ENCODE measurements at regions not wholly inside any gene's neighbourhood (a gene's known extent, or its start where the extent isn't known, plus 50 kb on each side); places are given as distances from the start of the nearest gene placed in this dataset.
"Not testable (repeated sequence)": the region's sequence is repeated elsewhere in the genome, so short reads cannot be mapped to it uniquely, and the experiment has no call there.

- H3K4me1 Mint-ChIP-seq; ATAC-seq; H3K27me3 Mint-ChIP-seq; H3K36me3 Mint-ChIP-seq (ENCODE audit: low read depth); POLR2A ChIA-PET; CTCF ChIA-PET; H3K4me3 Mint-ChIP-seq; H3K27ac Mint-ChIP-seq; DNase-seq: not testable (repeated sequence)
- intact Hi-C loops (cut with DNase I, micrococcal nuclease) = loop anchor here in 1 of 2 experiments (10.0 kb wide), 1 partner anchor 165 kb away; no protein-coding TSS in a partner anchor
- H3K9me3 Mint-ChIP-seq (ENCODE audit: low read depth) = peaks cover 10% of the 10 kb centered on the region
Measured at GRCh38 chr17:22099633-22100032, 407.3 kb downstream of the KCNJ18 start.

DNA sequence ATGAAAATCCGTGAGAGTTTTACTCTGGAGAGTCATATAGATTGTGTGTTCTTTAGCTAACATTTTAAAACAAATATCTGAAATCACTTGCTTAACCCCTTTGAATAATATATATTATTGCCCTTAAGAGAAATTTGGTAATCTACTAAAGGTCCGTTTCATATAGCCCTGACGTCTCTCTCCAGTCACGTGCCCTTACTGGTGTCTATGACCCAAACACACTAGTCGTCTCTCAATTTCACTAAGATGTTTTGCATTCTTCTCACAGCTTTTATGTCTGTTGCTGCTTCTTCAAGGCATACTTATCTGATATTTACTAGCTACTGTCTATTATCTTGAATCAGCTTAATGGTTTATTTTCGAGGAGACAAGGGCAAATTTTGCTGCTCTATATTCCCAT is 409.9 kb downstream of the KCNJ18 start:
- CTCF ChIA-PET = no interaction called here

DNA sequence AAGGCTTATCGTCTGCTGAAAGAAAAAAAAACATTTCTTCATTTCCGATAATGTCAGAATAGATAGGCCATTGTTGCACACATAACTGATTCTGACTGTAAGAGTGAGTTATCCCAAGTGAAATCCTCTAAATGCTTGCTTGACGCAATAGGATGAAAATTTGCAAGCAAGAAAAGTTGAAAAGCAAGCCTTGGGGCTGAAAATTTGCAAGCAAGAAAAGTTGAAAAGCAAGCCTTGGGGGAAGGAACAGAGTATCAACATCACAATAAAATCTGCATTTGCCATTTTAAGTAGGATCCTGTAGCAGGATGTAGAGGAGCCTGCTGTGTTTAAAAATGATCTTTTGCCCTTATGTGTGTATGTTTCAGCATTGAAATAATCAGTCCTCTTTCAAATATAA is 424.4 kb downstream of the KCNJ18 start:
- intact Hi-C loops (cut with DNase I, micrococcal nuclease); DNase-seq; CTCF ChIA-PET: not testable (repeated sequence)

More for the DNA sequence above, 409.9 kb downstream of the KCNJ18 start:
- Mint-ChIP-seq H3K9me3 (ENCODE audit: low read depth) (peaks cover 12% of the 10 kb centered on the region), H3K36me3 (ENCODE audit: low read depth) (peaks cover 1% of the 10 kb centered on the region), H3K4me1 (no peaks in the 10 kb centered on the region), H3K4me3 (no peak overlapping the region), H3K27me3 (no peaks in the 10 kb centered on the region), H3K27ac (no peak overlapping the region)
- no peak for ATAC-seq
- POLR2A ChIA-PET = no interaction called here
- no peak for DNase-seq
- intact Hi-C loops (cut with DNase I, micrococcal nuclease) = loop anchor here in 1 of 2 experiments (10.0 kb wide), 1 partner anchor 163 kb away; no protein-coding TSS in a partner anchor

DNA sequence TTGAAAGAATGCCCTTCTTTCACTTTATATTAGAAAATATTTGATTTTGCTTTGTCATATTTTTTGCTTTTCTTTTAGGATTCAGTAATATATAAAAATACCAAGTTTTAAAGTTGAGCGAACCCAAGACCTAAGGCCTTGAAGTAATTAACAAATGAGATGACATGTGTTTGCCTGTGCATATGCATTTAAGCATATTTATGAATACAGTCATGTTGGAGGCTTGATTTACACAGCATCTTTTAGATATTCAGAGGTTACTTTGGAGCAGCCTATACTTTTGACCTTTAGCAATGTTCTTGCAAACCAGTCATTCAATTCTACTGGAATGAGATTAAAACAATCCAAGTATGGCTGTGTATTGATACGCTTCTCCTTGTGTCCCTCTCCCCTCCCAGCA is 425.1 kb downstream of the KCNJ18 start:
- H3K9me3 Mint-ChIP-seq (ENCODE audit: low read depth); H3K27ac Mint-ChIP-seq; H3K27me3 Mint-ChIP-seq; H3K4me3 Mint-ChIP-seq; POLR2A ChIA-PET; DNase-seq; intact Hi-C loops (cut with DNase I, micrococcal nuclease); H3K4me1 Mint-ChIP-seq; ATAC-seq; CTCF ChIA-PET; H3K36me3 Mint-ChIP-seq (ENCODE audit: low read depth): not testable (repeated sequence)

More for the DNA sequence above, 424.4 kb downstream of the KCNJ18 start:
- H3K9me3 Mint-ChIP-seq (ENCODE audit: low read depth); ATAC-seq; POLR2A ChIA-PET; H3K4me3 Mint-ChIP-seq; H3K27me3 Mint-ChIP-seq; H3K4me1 Mint-ChIP-seq; H3K27ac Mint-ChIP-seq; H3K36me3 Mint-ChIP-seq (ENCODE audit: low read depth): not testable (repeated sequence)

- CTCF ChIA-PET, H3K27ac Mint-ChIP-seq: not testable (repeated sequence)
Measured at GRCh38 chr17:22119016-22119415, 426.7 kb downstream of the KCNJ18 start.

GRCh38 chr17:22119751-22120150 is 427.4 kb downstream of the KCNJ18 start:
- CTCF ChIA-PET; H3K9me3 Mint-ChIP-seq (ENCODE audit: low read depth): not testable (repeated sequence)

More at GRCh38 chr17:22119016-22119415, 426.7 kb downstream of the KCNJ18 start:
- DNase-seq; ATAC-seq; intact Hi-C loops (cut with DNase I, micrococcal nuclease); H3K4me1 Mint-ChIP-seq; H3K36me3 Mint-ChIP-seq (ENCODE audit: low read depth); H3K27me3 Mint-ChIP-seq; POLR2A ChIA-PET; H3K4me3 Mint-ChIP-seq; H3K9me3 Mint-ChIP-seq (ENCODE audit: low read depth): not testable (repeated sequence)

DNA sequence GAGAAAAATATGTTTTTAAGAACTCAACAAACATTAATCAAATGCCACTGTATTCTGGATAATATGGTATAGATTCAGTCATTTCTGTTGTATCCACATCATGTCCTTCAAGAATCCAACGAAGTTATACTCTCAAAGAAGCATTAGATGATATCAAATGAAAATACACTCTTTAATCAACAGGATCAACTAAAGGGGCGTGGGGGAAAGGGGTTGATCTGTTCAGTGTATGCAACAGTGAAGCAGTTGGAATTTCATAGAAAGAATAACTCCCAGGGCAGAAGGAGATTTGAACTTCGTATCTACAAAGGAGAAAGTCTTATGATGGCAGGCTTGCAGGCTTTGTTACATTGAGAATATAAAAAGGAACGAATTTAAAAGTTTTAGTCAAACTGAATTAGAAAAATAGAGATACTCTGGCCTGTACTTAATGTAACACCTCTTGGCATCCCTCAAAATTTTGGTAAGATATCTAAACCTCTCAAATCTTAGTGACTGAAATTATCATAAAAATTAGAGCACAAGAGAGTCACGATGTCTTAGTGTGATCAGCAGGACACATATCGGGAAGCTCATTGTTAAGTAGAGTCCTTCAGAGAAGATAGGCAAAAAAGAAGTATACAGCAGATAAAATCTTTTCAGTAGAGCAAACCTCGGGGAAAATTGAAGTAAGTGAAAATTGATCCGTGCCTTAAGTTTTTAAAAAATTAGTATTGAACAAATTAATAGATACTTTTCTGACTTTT is 431.4 kb downstream of the KCNJ18 start:
- intact Hi-C loops (cut with DNase I, micrococcal nuclease) = no loop called here
- Mint-ChIP-seq H3K36me3 (ENCODE audit: low read depth) (no peaks in the 10 kb centered on the region), H3K9me3 (ENCODE audit: low read depth) (peaks cover 5% of the 10 kb centered on the region), H3K4me3 (no peak overlapping the region), H3K4me1 (no peaks in the 10 kb centered on the region), H3K27me3 (no peaks in the 10 kb centered on the region), H3K27ac (no peak overlapping the region)
- no peak for ATAC-seq
- POLR2A ChIA-PET = no interaction called here
- no peak for DNase-seq
- CTCF ChIA-PET = no interaction called here

More at GRCh38 chr17:22119751-22120150, 427.4 kb downstream of the KCNJ18 start:
- H3K27ac Mint-ChIP-seq; ATAC-seq; H3K36me3 Mint-ChIP-seq (ENCODE audit: low read depth); POLR2A ChIA-PET; DNase-seq; H3K4me3 Mint-ChIP-seq; H3K27me3 Mint-ChIP-seq; intact Hi-C loops (cut with DNase I, micrococcal nuclease); H3K4me1 Mint-ChIP-seq: not testable (repeated sequence)

DNA sequence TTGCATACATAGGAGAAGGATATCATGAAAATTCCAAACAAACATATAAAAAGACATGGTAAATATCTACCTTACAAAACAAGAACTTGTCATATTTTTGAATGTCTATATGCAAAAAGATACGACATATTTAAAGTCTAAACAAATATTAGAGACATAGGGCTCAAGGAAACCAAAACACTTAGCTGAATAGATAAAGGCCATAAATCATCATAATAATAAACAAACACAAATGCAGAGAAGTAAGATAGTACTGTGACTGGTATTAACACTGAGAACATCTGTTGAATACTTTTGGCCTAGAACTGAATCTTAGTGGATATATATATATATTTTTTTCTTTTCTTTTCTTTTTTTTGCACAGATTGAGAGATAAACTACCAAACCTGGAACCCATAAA is 435.8 kb downstream of the KCNJ18 start:
- ATAC-seq = no peak
- POLR2A ChIA-PET = no interaction called here
- H3K9me3 Mint-ChIP-seq (ENCODE audit: low read depth) = peaks cover 13% of the 10 kb centered on the region

DNA sequence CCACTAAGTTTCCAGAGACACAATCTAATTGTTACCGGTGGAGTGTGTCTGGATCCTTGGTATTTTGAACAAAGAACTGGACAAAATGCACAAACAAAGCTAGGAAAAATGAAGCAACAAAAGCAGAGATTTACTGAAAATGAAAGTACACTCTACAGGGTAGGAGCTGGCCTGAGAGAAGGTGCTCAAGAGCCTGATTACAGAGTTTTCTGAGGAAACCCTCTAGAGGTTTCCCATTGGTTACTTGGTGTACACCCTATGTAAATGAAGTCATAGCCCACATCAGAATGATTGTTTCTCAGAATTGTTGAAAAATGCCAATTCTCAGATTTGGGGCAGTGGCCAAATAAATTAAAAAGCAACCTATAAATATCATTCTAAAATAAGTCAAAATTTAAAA is 436.4 kb downstream of the KCNJ18 start:
- H3K4me3 Mint-ChIP-seq = no peak overlapping the region
- H3K27me3 Mint-ChIP-seq = no peaks in the 10 kb centered on the region
- ATAC-seq = no peak
- ChIA-PET CTCF (no interaction called here), POLR2A (no interaction called here)
- H3K9me3 Mint-ChIP-seq (ENCODE audit: low read depth) = peaks cover 13% of the 10 kb centered on the region
- intact Hi-C loops (cut with DNase I, micrococcal nuclease) = no loop called here
- H3K27ac Mint-ChIP-seq = no peak overlapping the region
- DNase-seq = no peak
- H3K36me3 Mint-ChIP-seq (ENCODE audit: low read depth) = no peaks in the 10 kb centered on the region
- no peaks in the 10 kb centered on the region for H3K4me1 Mint-ChIP-seq

More for the DNA sequence above, 435.8 kb downstream of the KCNJ18 start:
- no peaks in the 10 kb centered on the region for H3K4me1 Mint-ChIP-seq
- CTCF ChIA-PET = no interaction called here
- H3K36me3 Mint-ChIP-seq (ENCODE audit: low read depth) = no peaks in the 10 kb centered on the region
- no peak overlapping the region for H3K27ac Mint-ChIP-seq
- H3K27me3 Mint-ChIP-seq = no peaks in the 10 kb centered on the region
- no peak for DNase-seq
- no peak overlapping the region for H3K4me3 Mint-ChIP-seq
- intact Hi-C loops (cut with DNase I, micrococcal nuclease) = no loop called here

- DNase-seq; H3K27ac Mint-ChIP-seq; ATAC-seq; POLR2A ChIA-PET; H3K36me3 Mint-ChIP-seq (ENCODE audit: low read depth); H3K4me3 Mint-ChIP-seq; CTCF ChIA-PET; H3K4me1 Mint-ChIP-seq; H3K27me3 Mint-ChIP-seq: not testable (repeated sequence)
- intact Hi-C loops (cut with DNase I, micrococcal nuclease) = loop anchor here in 1 of 2 experiments (10.0 kb wide), 1 partner anchor 835 kb away; no protein-coding TSS in a partner anchor
- peaks cover 13% of the 10 kb centered on the region for H3K9me3 Mint-ChIP-seq (ENCODE audit: low read depth)
Measured at GRCh38 chr17:22129920-22130319, 437.6 kb downstream of the KCNJ18 start.

GRCh38 chr17:22131740-22132139 is 439.4 kb downstream of the KCNJ18 start:
- no peak overlapping the region for H3K4me3 Mint-ChIP-seq
- no peak overlapping the region for H3K27ac Mint-ChIP-seq
- H3K36me3 Mint-ChIP-seq (ENCODE audit: low read depth) = no peaks in the 10 kb centered on the region
- DNase-seq = no peak
- CTCF ChIA-PET = no interaction called here
- no peaks in the 10 kb centered on the region for H3K27me3 Mint-ChIP-seq
- no peak for ATAC-seq
- POLR2A ChIA-PET = no interaction called here
- H3K9me3 Mint-ChIP-seq (ENCODE audit: low read depth) = peaks cover 22% of the 10 kb centered on the region
- no peaks in the 10 kb centered on the region for H3K4me1 Mint-ChIP-seq
- intact Hi-C loops (cut with DNase I, micrococcal nuclease) = loop anchor here in 1 of 2 experiments (10.0 kb wide), 1 partner anchor 837 kb away; no protein-coding TSS in a partner anchor

DNA sequence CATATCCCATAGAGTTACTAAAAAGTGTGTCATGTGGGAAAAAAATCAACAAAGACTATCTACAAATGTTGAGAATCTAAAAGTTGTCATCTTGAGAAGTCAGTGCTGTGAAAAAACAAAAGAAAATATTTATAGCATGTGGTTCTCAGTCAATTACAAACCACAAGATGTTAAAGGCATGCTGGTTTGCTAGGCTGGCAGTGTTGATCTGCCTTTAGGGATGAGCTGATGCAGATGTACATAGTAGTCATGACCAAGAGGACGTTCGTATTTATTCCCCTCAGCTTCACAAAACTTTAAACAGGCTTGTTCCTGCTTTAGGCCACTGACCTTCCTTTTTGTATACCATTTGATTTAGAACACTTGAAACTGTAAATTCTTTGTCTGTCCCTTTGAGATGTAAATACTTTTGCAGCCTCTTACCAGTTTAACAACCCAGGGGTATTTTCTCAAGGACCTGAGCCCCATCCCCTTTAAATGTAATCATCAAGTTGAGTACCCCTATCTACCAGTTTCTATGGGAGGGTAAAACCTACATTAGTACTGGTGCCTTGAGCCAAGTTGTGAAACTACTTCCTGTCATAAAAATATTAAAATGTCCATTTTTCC is 446.6 kb downstream of the KCNJ18 start:
- Mint-ChIP-seq H3K4me3 (no peak overlapping the region), H3K27me3 (no peaks in the 10 kb centered on the region), H3K9me3 (ENCODE audit: low read depth) (peaks cover 9% of the 10 kb centered on the region), H3K36me3 (ENCODE audit: low read depth) (no peaks in the 10 kb centered on the region), H3K27ac (no peak overlapping the region), H3K4me1 (no peaks in the 10 kb centered on the region)
- ChIA-PET POLR2A (no interaction called here), CTCF (no interaction called here)
- no peak for ATAC-seq
- intact Hi-C loops (cut with DNase I, micrococcal nuclease) = loop anchor here in 1 of 2 experiments (10.0 kb wide), 1 partner anchor 844 kb away; no protein-coding TSS in a partner anchor
- DNase-seq = no peak

Data from activated CD4-positive, alpha-beta T cell treated with anti-CD3 and anti-CD28 coated beads for 36 hours (primary cell).